ENCODE measurements at regions not wholly inside any gene's neighbourhood (a gene's known extent, or its start where the extent isn't known, plus 50 kb on each side); places are given as distances from the start of the nearest gene placed in this dataset.

DNA sequence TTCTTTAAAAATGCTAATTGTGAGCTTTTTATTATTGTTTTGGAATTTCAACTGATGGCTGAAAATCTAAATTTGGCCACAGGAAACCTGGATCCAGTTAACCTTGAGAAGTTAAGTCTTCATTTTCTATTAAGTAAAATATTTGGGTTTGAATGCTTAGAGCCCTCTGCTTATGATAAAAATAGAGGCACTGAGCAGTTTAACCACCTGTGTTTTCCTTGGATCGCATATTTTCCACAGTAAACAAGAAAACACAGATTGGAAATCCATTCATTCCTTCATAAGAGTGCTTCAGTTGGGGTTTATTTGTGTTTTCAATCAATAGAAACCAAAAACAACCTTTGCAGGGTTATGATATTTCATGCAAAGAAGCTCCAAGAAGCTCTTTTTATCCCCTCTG, 77.2 kb upstream of the HES1 start:
- Histone ChIP-seq H3K14ac (ENCODE audit: insufficient read length) (no peak overlapping the region), H3K18ac (ENCODE audit: extremely low read depth, low read length) (no peak overlapping the region), H2AK5ac (ENCODE audit: low read depth, low read length) (no peak overlapping the region), H4K8ac (ENCODE audit: extremely low read depth, insufficient read depth, low read length) (no peak overlapping the region), H3K4me3 (ENCODE audit: extremely low read depth in 1 of 4, insufficient read depth in 2 of 4, low read depth in 3 of 4, low read length in 4 of 4) (peak overlapping the region in 2 of 4 experiments; percentile 11 to 54; a peak in 2 of 8 replicates), H2BK120ac (replicated peaks; ENCODE audit: low read depth, low read length) (no peak overlapping the region), H4K20me1 (replicated peaks in 1 of 2; ENCODE audit: control insufficient read depth in 1 of 2, insufficient read depth in 2 of 2, low read length in 2 of 2) (no peaks in the 10 kb centered on the region), H3K4me1 (replicated peaks in 1 of 4; ENCODE audit: control insufficient read depth in 3 of 4, insufficient read depth in 4 of 4, low read length in 3 of 4) (peaks cover 11 to 31% (median 24%) of the 10 kb centered on the region in 4 experiments), H3K23me2 (ENCODE audit: low read depth, low read length) (no peaks in the 10 kb centered on the region), H3K79me2 (ENCODE audit: control insufficient read depth in 1 of 2, insufficient read depth in 2 of 2, low read length in 2 of 2) (no peaks in the 10 kb centered on the region), H2BK5ac (ENCODE audit: low read depth, low read length) (no peak overlapping the region), H3K9me3 (ENCODE audit: insufficient read depth in 2 of 2, low read depth in 1 of 2, low read length in 1 of 2) (no peaks in the 10 kb centered on the region), H3K4ac (replicated peaks; ENCODE audit: insufficient read length, low read depth, low read length) (no peak overlapping the region), H4K5ac (ENCODE audit: insufficient read length, low read depth, low read length) (no peak overlapping the region), H2BK20ac (ENCODE audit: low read length) (no peak overlapping the region), H2BK15ac (ENCODE audit: low read length) (no peak overlapping the region), H3K79me1 (ENCODE audit: low read depth, low read length) (no peaks in the 10 kb centered on the region), H4K91ac (replicated peaks; ENCODE audit: insufficient read length, low read length) (no peak overlapping the region), H3K36me3 (ENCODE audit: control insufficient read depth in 2 of 4, insufficient read depth in 4 of 4, low read length in 3 of 4) (no peaks in the 10 kb centered on the region), H3K9ac (replicated peaks in 1 of 4; ENCODE audit: extremely low read depth in 1 of 4, low read depth in 3 of 4, low read length in 3 of 4) (no peak overlapping the region), H2AFZ (ENCODE audit: low read length) (no peak overlapping the region), H3K4me2 (ENCODE audit: insufficient read depth in 1 of 2, low read depth in 2 of 2, low read length in 2 of 2) (peak overlapping the region; percentile 61 to 67), H3K56ac (replicated peaks; ENCODE audit: insufficient read length, low read depth, low read length) (no peak overlapping the region), H3K27ac (ENCODE audit: low read depth, low read length) (no peak overlapping the region), H2BK12ac (ENCODE audit: low read depth, low read length) (no peak overlapping the region), H3K23ac (ENCODE audit: insufficient read length) (no peak overlapping the region), H3K27me3 (replicated peaks in 1 of 4; ENCODE audit: control insufficient read depth in 3 of 4, extremely low read depth in 1 of 4, insufficient read depth in 3 of 4, low read length in 3 of 4) (peaks cover 0 to 8% (median 7%) of the 10 kb centered on the region in 4 experiments; a peak in 5 of 7 replicates)
- POLR2A ChIA-PET (ENCODE audit: partially characterized antibody): interaction anchor here (0.7 to 1.8 kb wide), 6 partner anchors 12 to 228 kb away, joined by 3 to 10 read pairs (median 3); partner anchors contain the start of gene HES1
- FAIRE-seq (no peak), DNase-seq (ENCODE audit: low read depth in 1 of 2, low spot score in 2 of 2) (no peak)
- CTCF ChIA-PET (ENCODE audit: partially characterized antibody): interaction anchor here (0.7 to 2.1 kb wide), 11 partner anchors 10 to 286 kb away, joined by 3 to 6 read pairs (median 3); no protein-coding TSS in a partner anchor
- WGBS, 2 experiments (ENCODE audit: extremely low coverage in 1 of 2, insufficient coverage in 1 of 2, insufficient read length in 1 of 2, insufficient replicate concordance in 2 of 2, low coverage in 1 of 2, low lambda C conversion rate in 2 of 2, missing lambda C conversion rate in 1 of 2): 5% methylated on average over 1 of the region's 1 CpG; no CpG with 5 or more reads in 1 of the 2 experiments
- no peak for TF ChIP-seq POLR2A (IDR thresholded peaks at IDR 0.05; ENCODE audit: control extremely low read depth in 1 of 2, low read depth in 2 of 2, low read length in 2 of 2)
- TF ChIP-seq SIN3A (conservative IDR thresholded peaks at IDR 0.05 in 1 of 2, IDR thresholded peaks at IDR 0.05 in 1 of 2; ENCODE audit: low read depth in 1 of 2, low read length in 2 of 2): no peak
- TF ChIP-seq RAD21 (IDR thresholded peaks at IDR 0.05 in 1 of 2, conservative IDR thresholded peaks at IDR 0.05 in 1 of 2; ENCODE audit: low read depth in 2 of 2, low read length in 2 of 2): no peak
- TF ChIP-seq FOSL1 (IDR thresholded peaks at IDR 0.05; ENCODE audit: insufficient read depth, low read depth, low read length): no peak
- no peak for TF ChIP-seq BRCA1 (IDR thresholded peaks at IDR 0.05; ENCODE audit: low read depth, low read length)
- TF ChIP-seq SP1 (IDR thresholded peaks at IDR 0.05; ENCODE audit: low read depth, low read length): no peak
- TF ChIP-seq, protein P1, sequence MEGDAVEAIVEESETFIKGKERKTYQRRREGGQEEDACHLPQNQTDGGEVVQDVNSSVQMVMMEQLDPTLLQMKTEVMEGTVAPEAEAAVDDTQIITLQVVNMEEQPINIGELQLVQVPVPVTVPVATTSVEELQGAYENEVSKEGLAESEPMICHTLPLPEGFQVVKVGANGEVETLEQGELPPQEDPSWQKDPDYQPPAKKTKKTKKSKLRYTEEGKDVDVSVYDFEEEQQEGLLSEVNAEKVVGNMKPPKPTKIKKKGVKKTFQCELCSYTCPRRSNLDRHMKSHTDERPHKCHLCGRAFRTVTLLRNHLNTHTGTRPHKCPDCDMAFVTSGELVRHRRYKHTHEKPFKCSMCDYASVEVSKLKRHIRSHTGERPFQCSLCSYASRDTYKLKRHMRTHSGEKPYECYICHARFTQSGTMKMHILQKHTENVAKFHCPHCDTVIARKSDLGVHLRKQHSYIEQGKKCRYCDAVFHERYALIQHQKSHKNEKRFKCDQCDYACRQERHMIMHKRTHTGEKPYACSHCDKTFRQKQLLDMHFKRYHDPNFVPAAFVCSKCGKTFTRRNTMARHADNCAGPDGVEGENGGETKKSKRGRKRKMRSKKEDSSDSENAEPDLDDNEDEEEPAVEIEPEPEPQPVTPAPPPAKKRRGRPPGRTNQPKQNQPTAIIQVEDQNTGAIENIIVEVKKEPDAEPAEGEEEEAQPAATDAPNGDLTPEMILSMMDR (IDR thresholded peaks at IDR 0.05; ENCODE audit: control extremely low read depth in 1 of 3, insufficient read depth in 1 of 3, low read depth in 1 of 3, low read length in 3 of 3): no peak
- TF ChIP-seq, protein P2, sequence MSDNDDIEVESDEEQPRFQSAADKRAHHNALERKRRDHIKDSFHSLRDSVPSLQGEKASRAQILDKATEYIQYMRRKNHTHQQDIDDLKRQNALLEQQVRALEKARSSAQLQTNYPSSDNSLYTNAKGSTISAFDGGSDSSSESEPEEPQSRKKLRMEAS (IDR thresholded peaks at IDR 0.05): no peak
- no peak for TF ChIP-seq CBX5 (IDR thresholded peaks at IDR 0.05; ENCODE audit: low read depth, low read length)
- TF ChIP-seq, protein P3, sequence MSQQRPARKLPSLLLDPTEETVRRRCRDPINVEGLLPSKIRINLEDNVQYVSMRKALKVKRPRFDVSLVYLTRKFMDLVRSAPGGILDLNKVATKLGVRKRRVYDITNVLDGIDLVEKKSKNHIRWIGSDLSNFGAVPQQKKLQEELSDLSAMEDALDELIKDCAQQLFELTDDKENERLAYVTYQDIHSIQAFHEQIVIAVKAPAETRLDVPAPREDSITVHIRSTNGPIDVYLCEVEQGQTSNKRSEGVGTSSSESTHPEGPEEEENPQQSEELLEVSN (IDR thresholded peaks at IDR 0.05): no peak
- TF ChIP-seq SP2 (IDR thresholded peaks at IDR 0.05; ENCODE audit: low read length): no peak

Data from H1 (cell line).